Fibroblast of lung (primary cell): ENCODE measurements at regions not wholly inside any gene's neighbourhood (a gene's known extent, or its start where the extent isn't known, plus 50 kb on each side); places are given as distances from the start of the nearest gene placed in this dataset.

Experiments used
- DNase-seq, 2 donors: peaks; one replicate each; pipeline versions ENCODE4 v3.0.0 to v3.0.0-alpha.2; 2010; ENCODE audit warnings: low read depth in 2 of 2
- H2AFZ ChIP-seq: 2 replicates; pipeline ENCODE4 v1.5.1; 2012; ENCODE audit warnings: low read length, control low read depth, inconsistent platforms
- H3K27ac ChIP-seq: 2 replicates; pipeline ENCODE4 v1.5.1; 2011; ENCODE audit warnings: low read length, control low read depth; ENCODE audit not compliant: insufficient read depth
- H3K27me3 ChIP-seq: 2 replicates; pipeline ENCODE4 v1.5.1; 2011; ENCODE audit warnings: mild to moderate bottlenecking, low read length; ENCODE audit not compliant: control insufficient read depth, insufficient read depth
- H3K36me3 ChIP-seq: 2 replicates; pipeline ENCODE4 v1.5.1; 2011; ENCODE audit warnings: low read length; ENCODE audit not compliant: control insufficient read depth, insufficient read depth
- H3K4me1 ChIP-seq: 2 replicates; pipeline ENCODE4 v1.5.1; 2011; ENCODE audit warnings: low read length; ENCODE audit not compliant: control insufficient read depth, insufficient read depth; ENCODE audit errors: extremely low read depth
- H3K4me2 ChIP-seq: 2 replicates; pipeline ENCODE4 v1.5.1; 2011; ENCODE audit warnings: low read length, control low read depth; ENCODE audit not compliant: insufficient read depth; ENCODE audit errors: extremely low read depth
- H3K4me3 ChIP-seq, 4 experiments: fragments of 200-600 bp in 1 of 4; sonication (generic) in 1 of 4; replicated peaks in 1 of 4; 2 replicates each; pipeline ENCODE4 v1.5.1; 2011 to 2016; ENCODE audit warnings: low read length in 4 of 4, low read depth in 3 of 4, mild to moderate bottlenecking in 3 of 4, control low read depth in 2 of 4, inconsistent platforms in 1 of 4, mixed read lengths in 1 of 4; ENCODE audit not compliant: insufficient read depth in 1 of 4; ENCODE audit errors: control extremely low read depth in 1 of 4
- H3K79me2 ChIP-seq: 2 replicates; pipeline ENCODE4 v1.5.1; 2012; ENCODE audit warnings: mild to moderate bottlenecking, low read length, inconsistent platforms; ENCODE audit not compliant: control insufficient read depth, insufficient read depth
- H3K9ac ChIP-seq: 2 replicates; pipeline ENCODE4 v1.5.1; 2011; ENCODE audit warnings: mild to moderate bottlenecking, low read length, control low read depth; ENCODE audit not compliant: insufficient read depth
- H3K9me3 ChIP-seq: 2 replicates; pipeline ENCODE4 v1.5.1; 2012; ENCODE audit warnings: low read depth, low read length; ENCODE audit not compliant: control insufficient read depth, insufficient read depth
- H4K20me1 ChIP-seq: 2 replicates; pipeline ENCODE4 v1.5.1; 2011; ENCODE audit warnings: low read length; ENCODE audit not compliant: control insufficient read depth, insufficient read depth; ENCODE audit errors: extremely low read depth
- CTCF ChIP-seq, 2 donors: IDR thresholded peaks in 1 of 2; conservative IDR thresholded peaks in 1 of 2; 1 replicate in 1 of 2; 2 replicates in 1 of 2; pipeline ENCODE4 v1.5.1; 2011 to 2012; ENCODE audit warnings: low read length in 2 of 2, control low read depth in 1 of 2, inconsistent platforms in 1 of 2, low read depth in 1 of 2, mild to moderate bottlenecking in 1 of 2
- EZH2 ChIP-seq: IDR thresholded peaks from 2 replicates; pipeline ENCODE4 v1.5.1; 2012; ENCODE audit warnings: low read length, control low read depth, mild to moderate bottlenecking; ENCODE audit errors: missing control alignments

GRCh38 chr1:86227026-86227425 lies 70.5 kb upstream of the COL24A1 start:
- no peak overlapping the region for H3K4me2 ChIP-seq
- no peak overlapping the region for H3K4me3 ChIP-seq
- no peaks in the 10 kb centered on the region for H3K36me3 ChIP-seq
- no peak overlapping the region for H3K27ac ChIP-seq
- no peak overlapping the region for H3K9ac ChIP-seq
- no peaks in the 10 kb centered on the region for H4K20me1 ChIP-seq
- no peaks in the 10 kb centered on the region for H3K4me1 ChIP-seq
- no peak overlapping the region for H2AFZ ChIP-seq
- TF ChIP-seq EZH2 (no peak), CTCF (conservative IDR thresholded peaks at IDR 0.05 in 1 of 2, IDR thresholded peaks at IDR 0.05 in 1 of 2; ENCODE audit: low read depth in 1 of 2, low read length in 2 of 2) (no peak)
- H3K9me3 ChIP-seq: no peaks in the 10 kb centered on the region
- H3K79me2 ChIP-seq: no peaks in the 10 kb centered on the region
- H3K27me3 ChIP-seq: no peaks in the 10 kb centered on the region
- DNase-seq: peak in 1 of 2 donors; percentile 96

- H3K27me3 ChIP-seq: no peaks in the 10 kb centered on the region
- no peaks in the 10 kb centered on the region for H3K79me2 ChIP-seq
- no peaks in the 10 kb centered on the region for H4K20me1 ChIP-seq
- DNase-seq: no peak
- no peak overlapping the region for H3K27ac ChIP-seq
- TF ChIP-seq EZH2: no peak
- TF ChIP-seq CTCF (conservative IDR thresholded peaks at IDR 0.05 in 1 of 2, IDR thresholded peaks at IDR 0.05 in 1 of 2; ENCODE audit: low read depth in 1 of 2, low read length in 2 of 2): no peak
- no peak overlapping the region for H3K4me2 ChIP-seq
- no peak overlapping the region for H2AFZ ChIP-seq
- H3K4me3 ChIP-seq: no peak overlapping the region
- no peaks in the 10 kb centered on the region for H3K36me3 ChIP-seq
- H3K9me3 ChIP-seq: no peaks in the 10 kb centered on the region
- H3K4me1 ChIP-seq: no peaks in the 10 kb centered on the region
- H3K9ac ChIP-seq: no peak overlapping the region
Observed at GRCh38 chr1:86226204-86226603, 69.6 kb upstream of the COL24A1 start.

- TF ChIP-seq CTCF (conservative IDR thresholded peaks at IDR 0.05 in 1 of 2, IDR thresholded peaks at IDR 0.05 in 1 of 2; ENCODE audit: low read depth in 1 of 2, low read length in 2 of 2) (no peak), EZH2 (no peak)
- Histone ChIP-seq H3K27me3 (no peaks in the 10 kb centered on the region), H3K36me3 (no peaks in the 10 kb centered on the region), H2AFZ (no peak overlapping the region), H3K27ac (no peak overlapping the region), H3K4me1 (no peaks in the 10 kb centered on the region), H3K9ac (no peak overlapping the region), H3K4me2 (no peak overlapping the region), H4K20me1 (no peaks in the 10 kb centered on the region), H3K79me2 (no peaks in the 10 kb centered on the region), H3K4me3 (no peak overlapping the region), H3K9me3 (no peaks in the 10 kb centered on the region)
- DNase-seq: no peak
Observed at GRCh38 chr1:86224651-86225310, 68.2 kb upstream of the COL24A1 start.
